IPS-NIHi11 (cell line): ENCODE measurements at regions not wholly inside any gene's neighbourhood (a gene's known extent, or its start where the extent isn't known, plus 50 kb on each side); places are given as distances from the start of the nearest gene placed in this dataset.
"Not testable (repeated sequence)": the region's sequence is repeated elsewhere in the genome, so short reads cannot be mapped to it uniquely, and the experiment has no call there.

ENCODE experiments used
- DNase-seq: peaks from one replicate; pipeline ENCODE4 v3.0.0; 2012; ENCODE audit warnings: mixed read lengths, low spot score

DNA sequence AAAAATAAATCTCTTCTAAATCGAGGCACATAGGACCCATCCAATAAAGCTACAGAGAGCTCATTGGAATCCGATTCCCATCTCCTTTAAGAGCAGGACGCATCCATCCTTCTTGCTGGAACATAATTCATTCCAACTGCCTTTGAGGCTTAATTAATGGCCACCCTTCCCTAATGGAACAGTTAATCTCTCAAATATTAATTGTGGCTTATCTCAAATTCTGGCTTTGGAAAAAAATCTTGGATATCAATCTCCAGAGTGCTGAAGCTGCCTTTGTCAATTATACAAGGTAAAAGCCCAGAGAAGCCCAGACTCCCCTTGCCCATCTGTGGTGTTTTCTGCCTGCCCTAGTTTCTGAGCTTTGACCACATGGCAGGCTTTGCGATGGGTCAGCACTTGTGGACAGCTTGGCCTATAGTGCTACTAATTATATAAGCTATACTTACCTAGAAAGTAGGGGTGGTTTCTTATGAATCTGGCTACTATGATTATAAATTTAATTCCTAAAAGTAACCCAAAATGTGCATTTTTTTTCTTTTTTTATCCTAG lies 246.3 kb downstream of the NUAK1 start:
- DNase-seq = no peak

DNA sequence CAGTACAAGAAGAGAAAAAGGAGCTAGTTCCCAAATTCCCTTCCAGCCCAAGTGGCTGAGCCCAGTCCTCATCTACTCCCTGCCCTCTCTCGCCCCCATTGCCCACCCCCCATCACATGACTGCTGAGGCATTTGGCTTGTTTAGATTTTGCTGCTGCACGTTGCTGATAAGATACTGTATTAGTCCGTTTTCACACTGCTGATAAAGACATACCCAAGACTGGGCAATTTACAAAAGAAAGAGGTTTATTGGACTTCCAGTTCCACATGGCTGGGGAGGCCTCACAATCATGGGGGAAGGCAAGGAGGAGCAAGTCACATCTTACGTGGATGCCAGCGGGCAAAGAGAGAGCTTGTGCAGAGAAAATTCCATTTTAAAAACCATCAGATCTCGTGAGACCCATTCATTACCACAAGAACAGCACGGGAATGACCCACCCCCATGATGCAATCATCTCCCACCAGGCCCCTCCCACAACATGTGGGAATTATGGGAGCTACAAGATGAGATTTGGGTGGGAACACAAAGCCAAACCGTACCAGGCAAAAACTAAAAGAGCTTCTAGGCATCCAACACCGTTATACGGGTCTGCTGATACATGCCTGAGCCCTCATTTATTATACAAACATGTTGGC lies 243.4 kb downstream of the NUAK1 start:
- not testable (repeated sequence) for DNase-seq

DNA sequence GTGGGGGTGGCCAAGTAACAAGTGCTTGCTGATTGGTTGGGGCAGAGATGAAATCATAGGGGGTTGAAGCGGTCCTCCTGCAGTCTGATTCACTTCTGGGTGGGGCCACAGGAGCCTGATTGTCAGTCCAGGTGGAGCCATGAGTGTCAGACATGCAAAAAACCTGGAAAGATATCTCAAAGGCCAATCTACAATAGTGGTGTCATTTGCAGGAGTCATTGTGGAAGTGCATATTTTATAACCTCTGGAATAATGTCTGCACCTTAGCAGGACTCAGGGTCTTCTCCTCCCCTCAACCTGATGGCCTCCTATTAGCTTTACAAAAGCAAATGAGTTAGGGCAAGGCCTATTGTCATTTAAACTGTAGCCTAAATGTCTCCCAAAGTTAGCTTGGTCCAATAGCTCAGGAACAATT lies 241.4 kb downstream of the NUAK1 start:
- peak; percentile 17 for DNase-seq

- not testable (repeated sequence) for DNase-seq
Observed at GRCh38 chr12:105898271-105898670, 240.5 kb downstream of the NUAK1 start.

DNA sequence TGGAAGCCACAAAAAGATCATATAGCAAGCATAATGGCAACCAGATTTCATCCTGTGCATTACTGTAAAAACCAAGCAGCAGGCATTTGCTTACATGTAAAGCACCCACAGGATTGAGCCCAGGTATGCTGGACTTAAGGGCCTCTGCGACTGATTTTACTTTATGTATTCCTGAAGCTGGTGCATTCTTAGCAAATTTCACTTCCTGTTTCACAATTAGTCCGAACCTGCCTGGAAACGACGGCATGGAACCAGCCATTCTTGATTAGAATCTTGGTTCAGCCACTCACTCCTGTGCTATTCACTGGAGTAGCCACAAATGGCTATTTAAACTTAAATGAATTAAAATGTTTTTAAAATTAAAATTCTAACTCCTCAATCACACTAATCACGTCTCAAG lies 239.2 kb downstream of the NUAK1 start:
- no peak for DNase-seq

DNA sequence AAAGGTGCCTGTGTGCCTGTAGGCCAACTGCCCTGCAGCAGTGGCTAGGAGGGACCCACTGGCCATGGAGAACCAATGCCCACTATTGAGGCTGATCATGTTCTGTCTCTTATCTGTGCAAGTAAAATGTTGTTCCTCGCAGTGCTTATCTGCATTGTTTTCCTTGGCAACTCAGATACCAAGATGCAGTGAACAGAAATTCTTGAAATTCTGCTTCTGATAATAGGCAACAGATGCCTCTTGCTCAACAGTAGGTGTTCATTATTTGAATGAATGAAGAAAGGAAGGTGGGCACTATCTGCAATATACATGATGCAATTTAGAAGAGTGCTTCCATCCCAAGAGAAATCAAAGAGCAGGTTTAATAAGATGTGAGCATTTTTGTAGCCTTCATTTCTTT lies 232.2 kb downstream of the NUAK1 start:
- DNase-seq = no peak

DNA sequence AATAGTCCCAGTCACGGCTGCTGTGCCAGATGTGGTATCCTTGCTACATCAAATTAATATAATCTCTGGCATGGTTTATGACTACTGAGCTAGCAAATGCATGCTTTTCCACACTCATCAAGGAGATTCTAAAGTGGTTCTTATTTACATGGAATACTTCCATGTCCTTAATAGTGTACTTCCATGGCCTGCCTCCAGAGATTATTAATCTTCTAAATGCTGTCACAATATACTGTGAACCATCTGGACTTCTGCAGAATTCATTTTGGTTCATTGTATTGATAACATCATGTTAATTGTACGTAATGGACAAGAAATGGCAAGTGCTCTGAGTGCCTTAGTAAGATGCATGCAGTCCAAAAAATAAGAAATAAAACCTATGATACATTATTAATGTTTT lies 230.8 kb downstream of the NUAK1 start:
- no peak for DNase-seq

GRCh38 chr12:105910030-105910429 lies 228.7 kb downstream of the NUAK1 start:
- no peak for DNase-seq

GRCh38 chr12:105911966-105912365 lies 226.8 kb downstream of the NUAK1 start:
- DNase-seq = no peak

- DNase-seq = no peak
Observed at GRCh38 chr12:105912882-105913678, 225.7 kb downstream of the NUAK1 start.

DNA sequence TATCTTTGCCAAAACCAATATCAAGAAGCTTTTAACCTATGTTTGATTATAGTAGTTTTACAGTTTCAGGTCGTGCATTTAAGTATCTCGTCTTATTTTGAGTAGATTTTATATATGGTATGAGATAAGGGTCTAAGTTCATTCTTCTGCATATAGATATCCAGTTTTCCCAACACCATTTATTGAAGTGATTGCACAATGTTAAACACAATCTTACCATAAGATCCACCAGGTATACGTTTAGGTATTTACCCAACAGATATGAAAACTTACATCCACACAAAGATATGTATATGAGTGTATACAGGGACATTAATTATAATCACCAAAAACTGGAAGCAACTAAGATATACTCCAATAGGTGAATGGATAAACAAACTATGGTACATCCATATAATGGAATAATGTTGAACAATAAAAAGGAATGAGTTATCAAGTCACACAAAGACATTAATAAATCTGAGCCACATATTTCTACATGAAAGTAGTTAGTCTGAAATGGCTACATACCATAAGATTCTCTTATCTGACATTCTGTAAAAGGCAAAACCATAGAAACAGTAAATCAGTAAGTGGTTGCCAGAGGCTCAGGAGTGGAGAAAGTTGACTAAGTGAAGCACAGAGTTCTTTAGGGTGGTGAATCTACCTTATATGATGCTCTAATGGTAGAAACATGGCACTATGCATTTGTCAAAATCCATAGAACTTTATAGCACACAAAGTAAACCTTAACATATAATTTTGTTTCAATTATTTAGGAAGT lies 222.6 kb downstream of the NUAK1 start:
- DNase-seq = no peak

DNA sequence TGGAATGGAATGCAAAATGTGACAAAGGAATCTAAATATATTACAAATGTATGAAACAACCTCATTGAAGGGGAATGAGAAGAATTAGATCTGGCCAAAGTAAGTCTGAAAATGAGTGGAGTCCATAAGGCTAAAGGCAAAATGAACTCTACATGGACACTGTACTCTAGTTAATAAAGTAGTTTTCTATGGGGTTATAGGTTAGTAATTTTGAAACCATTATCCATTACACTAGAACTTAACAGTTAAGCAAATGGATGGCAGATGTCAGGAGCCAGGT lies 222.1 kb downstream of the NUAK1 start:
- no peak for DNase-seq

DNA sequence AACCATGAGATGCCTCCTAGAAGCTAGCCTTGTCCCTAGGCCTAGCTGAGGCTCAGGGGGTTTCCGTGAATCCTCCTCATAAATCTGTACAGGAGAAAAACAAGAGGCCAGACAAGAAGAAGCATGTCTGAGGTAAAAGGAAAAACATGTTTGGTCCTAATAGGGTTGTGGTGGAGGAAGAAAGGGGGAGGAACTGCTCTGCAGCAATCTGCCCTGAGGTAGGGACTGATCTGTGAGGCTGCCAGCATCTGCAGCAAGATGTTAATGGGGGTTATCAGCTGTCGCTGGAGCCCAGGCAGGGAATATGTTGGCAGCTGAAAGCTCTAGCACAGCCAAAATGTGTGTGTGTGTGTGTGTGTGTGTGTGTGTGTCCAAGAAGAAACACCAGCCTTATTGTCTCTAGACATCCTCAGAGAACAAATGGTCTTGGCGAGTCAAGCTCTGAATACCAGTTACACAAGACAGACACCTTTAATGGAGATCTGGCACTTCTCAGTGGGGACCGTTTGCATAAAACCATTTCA lies 218.5 kb downstream of the NUAK1 start:
- DNase-seq = no peak

GRCh38 chr12:105921055-105921454 lies 217.7 kb downstream of the NUAK1 start:
- DNase-seq = no peak

- DNase-seq = no peak
Observed at GRCh38 chr12:105921872-105922669, 216.7 kb downstream of the NUAK1 start.

GRCh38 chr12:105922670-105923102 lies 216.1 kb downstream of the NUAK1 start:
- no peak for DNase-seq

DNA sequence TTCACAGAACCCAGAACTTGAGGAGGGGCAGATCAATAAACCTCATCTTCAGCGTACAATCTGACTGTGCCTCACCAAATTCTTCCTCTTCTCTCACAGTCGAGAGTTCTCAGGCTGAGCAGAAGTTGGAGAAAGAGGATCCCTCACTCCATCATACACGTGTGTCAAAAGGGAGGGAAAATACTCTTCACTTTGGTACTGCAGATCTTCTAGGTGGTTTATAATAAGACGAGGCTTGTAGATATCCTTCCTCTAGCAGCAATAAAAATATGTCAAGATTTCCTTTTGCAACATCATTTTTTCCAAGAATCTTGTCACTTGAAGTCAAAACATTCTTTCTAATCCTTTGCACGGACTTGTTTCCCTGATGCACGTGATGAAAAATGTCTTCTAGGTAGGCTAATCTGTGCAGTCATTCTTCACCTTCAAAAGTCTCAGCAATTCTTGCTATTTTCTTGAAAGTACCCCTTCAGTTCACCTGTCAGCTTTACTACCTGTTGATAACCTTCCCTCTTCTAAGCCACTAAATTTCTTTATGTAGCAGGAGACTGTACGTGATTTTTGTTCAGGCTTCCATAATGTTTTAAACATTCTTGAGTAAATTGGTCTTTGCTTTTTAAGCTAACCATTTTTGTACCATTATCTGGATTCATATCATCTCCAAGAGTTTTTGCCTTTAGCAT lies 214.1 kb downstream of the NUAK1 start:
- no peak for DNase-seq

GRCh38 chr12:105927564-105927963 lies 211.2 kb downstream of the NUAK1 start:
- DNase-seq = no peak

DNA sequence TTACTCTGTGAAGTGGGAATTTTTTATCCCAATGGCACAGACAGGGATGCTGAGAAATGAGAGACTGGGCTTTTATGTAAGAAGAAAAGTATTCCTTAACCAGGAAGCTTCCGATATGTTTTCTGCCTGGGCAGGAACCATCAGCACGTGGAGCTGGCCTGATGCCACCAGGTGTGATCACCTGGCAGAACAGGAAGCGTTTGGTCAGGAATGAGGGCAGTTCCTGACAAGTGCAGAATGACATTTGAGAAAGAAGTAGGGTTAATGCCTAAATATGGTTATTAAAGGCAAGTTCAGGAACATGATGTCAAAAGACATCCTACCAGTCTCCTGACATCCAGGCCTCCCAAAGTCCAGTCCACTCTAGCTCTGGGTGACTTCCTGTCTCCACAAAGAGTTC lies 210.3 kb downstream of the NUAK1 start:
- DNase-seq = no peak

DNA sequence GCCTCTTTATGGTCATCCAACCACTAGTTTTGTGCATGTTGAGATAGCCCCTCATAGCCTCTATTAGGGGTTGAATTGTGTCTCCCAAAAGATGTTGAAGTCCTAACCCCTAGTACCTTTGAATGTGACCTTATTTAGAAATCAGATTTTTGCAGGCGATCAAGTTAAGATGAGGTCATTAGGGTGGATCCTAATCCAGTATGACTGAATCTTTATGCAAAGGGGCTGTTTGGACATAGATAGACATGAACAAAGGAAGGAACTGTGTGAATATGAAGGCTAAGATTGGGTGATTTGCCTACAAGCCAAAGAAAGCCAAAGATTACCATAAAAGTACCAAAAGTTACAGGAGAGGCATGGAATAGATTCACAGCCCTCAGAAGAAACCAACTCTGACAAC lies 209.6 kb downstream of the NUAK1 start:
- no peak for DNase-seq
